NT2/D1 (cell line): ENCODE measurements at regions not wholly inside any gene's neighbourhood (a gene's known extent, or its start where the extent isn't known, plus 50 kb on each side); places are given as distances from the start of the nearest gene placed in this dataset.
A peak's percentile ranks its signal among the peaks of the same experiment; 100 is the strongest.

Source experiments
- DNase-seq: peaks from one replicate; pipeline ENCODE4 v3.0.0-alpha.2; 2011; ENCODE audit warnings: low read depth, low spot score
- H3K27me3 ChIP-seq: 2 replicates; pipeline ENCODE4 v1.6.0; 2011; ENCODE audit warnings: mild to moderate bottlenecking; ENCODE audit not compliant: insufficient read length, insufficient read depth
- H3K36me3 ChIP-seq: 2 replicates; pipeline ENCODE4 v1.6.1; 2011; ENCODE audit warnings: mild to moderate bottlenecking, low read length, mixed read lengths; ENCODE audit not compliant: insufficient read depth, insufficient read length
- H3K4me1 ChIP-seq: 2 replicates; pipeline ENCODE4 v1.5.1; 2011; ENCODE audit not compliant: insufficient read depth, insufficient read length
- H3K4me3 ChIP-seq: 2 replicates; pipeline ENCODE4 v1.5.1; 2011; ENCODE audit warnings: low read depth; ENCODE audit not compliant: insufficient read length
- H3K9ac ChIP-seq: 2 replicates; pipeline ENCODE4 v1.6.0; 2011; ENCODE audit warnings: low read depth; ENCODE audit not compliant: insufficient read length
- H3K9me3 ChIP-seq: 2 replicates; pipeline ENCODE4 v1.5.1; 2011; ENCODE audit warnings: mild to moderate bottlenecking, low read length; ENCODE audit not compliant: insufficient read depth
- SUZ12 ChIP-seq: IDR thresholded peaks from 2 replicates; pipeline ENCODE4 v1.6.1; 2011; ENCODE audit not compliant: insufficient read length, insufficient read depth; ENCODE audit errors: extremely low read depth
- YY1 ChIP-seq: IDR thresholded peaks from 2 replicates; pipeline ENCODE4 v1.6.1; 2011; ENCODE audit not compliant: insufficient read length, insufficient read depth
- ZNF274 ChIP-seq: IDR thresholded peaks from 2 replicates; pipeline ENCODE4 v1.6.1; 2011; ENCODE audit warnings: mild to moderate bottlenecking, low read depth, low read length

DNA sequence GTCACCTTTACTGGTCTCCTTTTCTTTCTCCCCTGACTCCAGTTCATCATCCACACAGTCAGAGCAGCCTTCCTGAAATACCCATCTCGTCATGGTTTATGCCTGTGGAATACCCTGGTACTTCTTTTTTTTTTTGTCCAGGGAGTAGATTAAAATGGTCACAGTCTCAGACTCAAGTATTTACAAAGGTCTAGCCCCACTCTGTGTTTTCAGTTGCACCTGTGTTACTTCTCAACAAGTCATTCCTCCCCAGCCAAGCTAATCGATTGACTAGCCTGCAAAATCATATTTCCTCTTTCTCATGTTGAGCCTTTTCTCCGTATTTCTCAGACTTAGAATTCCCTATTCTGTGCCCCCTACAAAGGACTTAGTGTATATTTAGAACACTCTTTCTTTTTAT, 155.2 kb upstream of the KCNN2 start:
- Histone ChIP-seq H3K27me3 (no peaks in the 10 kb centered on the region), H3K36me3 (no peaks in the 10 kb centered on the region), H3K9me3 (no peaks in the 10 kb centered on the region), H3K4me1 (no peaks in the 10 kb centered on the region), H3K9ac (no peak overlapping the region), H3K4me3 (no peak overlapping the region)
- TF ChIP-seq YY1 = no peak
- TF ChIP-seq ZNF274 = no peak
- no peak for TF ChIP-seq SUZ12
- DNase-seq = no peak

GRCh38 chr5:114207615-114208014, 154.3 kb upstream of the KCNN2 start:
- no peak for DNase-seq
- Histone ChIP-seq H3K4me3 (no peak overlapping the region), H3K9me3 (no peaks in the 10 kb centered on the region), H3K27me3 (no peaks in the 10 kb centered on the region), H3K9ac (no peak overlapping the region), H3K36me3 (no peaks in the 10 kb centered on the region), H3K4me1 (no peaks in the 10 kb centered on the region)
- TF ChIP-seq YY1 = no peak

DNA sequence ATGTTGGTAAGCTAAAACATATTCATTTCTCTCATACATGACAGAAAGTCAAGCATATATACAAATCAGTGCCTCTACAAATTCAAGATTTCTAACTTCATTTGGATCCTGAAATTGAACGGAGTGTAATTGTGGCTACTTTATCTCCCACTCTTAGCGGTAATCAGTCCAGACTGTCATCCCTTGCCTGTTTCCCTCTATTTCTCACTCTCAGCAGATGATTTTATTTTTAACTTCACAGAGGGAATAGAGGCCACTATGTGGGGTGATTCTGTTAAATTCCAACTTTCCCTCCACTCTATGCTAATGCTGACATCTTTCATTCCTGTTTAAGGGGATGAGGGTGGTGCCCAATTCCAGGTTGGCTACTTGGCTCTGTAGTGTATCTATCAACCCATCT, 153.8 kb upstream of the KCNN2 start:
- Histone ChIP-seq H3K27me3 (no peaks in the 10 kb centered on the region), H3K9ac (no peak overlapping the region), H3K9me3 (no peaks in the 10 kb centered on the region), H3K4me3 (no peak overlapping the region), H3K36me3 (no peaks in the 10 kb centered on the region), H3K4me1 (no peaks in the 10 kb centered on the region)
- no peak for DNase-seq
- TF ChIP-seq YY1 (no peak), ZNF274 (no peak), SUZ12 (no peak)

- no peaks in the 10 kb centered on the region for H3K4me1 ChIP-seq
- no peak for TF ChIP-seq YY1
- TF ChIP-seq ZNF274 = no peak
- no peak for TF ChIP-seq SUZ12
- H3K4me3 ChIP-seq = no peak overlapping the region
- no peaks in the 10 kb centered on the region for H3K27me3 ChIP-seq
- H3K36me3 ChIP-seq = no peaks in the 10 kb centered on the region
- H3K9me3 ChIP-seq = no peaks in the 10 kb centered on the region
- no peak for DNase-seq
- no peak overlapping the region for H3K9ac ChIP-seq
Observed at GRCh38 chr5:114208588-114208987, 153.3 kb upstream of the KCNN2 start.

- no peak overlapping the region for H3K4me3 ChIP-seq
- TF ChIP-seq SUZ12 = no peak
- no peak for TF ChIP-seq ZNF274
- TF ChIP-seq YY1 = no peak
Observed at GRCh38 chr5:114210662-114211061, 151.2 kb upstream of the KCNN2 start.

DNA sequence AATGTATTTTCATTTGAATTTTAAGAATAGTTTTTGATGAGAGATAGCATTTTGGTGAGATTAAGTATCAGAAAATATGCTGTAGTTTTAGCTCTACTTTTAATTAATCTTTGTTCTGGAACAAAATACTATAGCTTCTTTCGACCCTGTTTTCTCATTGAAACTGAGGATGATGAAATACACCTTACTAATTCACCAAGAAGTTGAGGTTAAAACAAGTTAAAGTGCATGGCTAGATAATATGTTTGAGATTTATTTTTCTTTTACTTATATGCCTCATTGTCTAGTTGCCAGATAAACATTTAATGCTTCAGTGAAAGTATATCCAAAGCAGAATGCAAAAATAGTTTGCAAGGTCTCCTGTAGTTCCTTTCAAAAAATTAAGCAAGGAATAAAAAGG, 140.1 kb upstream of the KCNN2 start:
- Histone ChIP-seq H3K4me1 (no peaks in the 10 kb centered on the region), H3K27me3 (no peaks in the 10 kb centered on the region), H3K4me3 (no peak overlapping the region), H3K9ac (no peak overlapping the region), H3K9me3 (0 out of 2 replicates have a peak, but pooled peaks cover 6% of the 10 kb centered on the region), H3K36me3 (no peaks in the 10 kb centered on the region)
- no peak for DNase-seq
- TF ChIP-seq ZNF274 = no peak
- no peak for TF ChIP-seq SUZ12
- no peak for TF ChIP-seq YY1

More at GRCh38 chr5:114210662-114211061, 151.2 kb upstream of the KCNN2 start:
- H3K9ac ChIP-seq = no peak overlapping the region
- no peaks in the 10 kb centered on the region for H3K9me3 ChIP-seq
- no peak for DNase-seq
- H3K4me1 ChIP-seq = no peaks in the 10 kb centered on the region
- no peaks in the 10 kb centered on the region for H3K27me3 ChIP-seq
- no peaks in the 10 kb centered on the region for H3K36me3 ChIP-seq

- peak; percentile 9 for DNase-seq
- no peak for TF ChIP-seq SUZ12
- TF ChIP-seq ZNF274 = no peak
- no peak for TF ChIP-seq YY1
- Histone ChIP-seq H3K4me3 (no peak overlapping the region), H3K27me3 (no peaks in the 10 kb centered on the region), H3K9ac (no peak overlapping the region), H3K9me3 (0 out of 2 replicates have a peak, but pooled peaks cover 6% of the 10 kb centered on the region), H3K4me1 (no peaks in the 10 kb centered on the region), H3K36me3 (no peaks in the 10 kb centered on the region)
Observed at GRCh38 chr5:114223866-114224265, 138.0 kb upstream of the KCNN2 start.

DNA sequence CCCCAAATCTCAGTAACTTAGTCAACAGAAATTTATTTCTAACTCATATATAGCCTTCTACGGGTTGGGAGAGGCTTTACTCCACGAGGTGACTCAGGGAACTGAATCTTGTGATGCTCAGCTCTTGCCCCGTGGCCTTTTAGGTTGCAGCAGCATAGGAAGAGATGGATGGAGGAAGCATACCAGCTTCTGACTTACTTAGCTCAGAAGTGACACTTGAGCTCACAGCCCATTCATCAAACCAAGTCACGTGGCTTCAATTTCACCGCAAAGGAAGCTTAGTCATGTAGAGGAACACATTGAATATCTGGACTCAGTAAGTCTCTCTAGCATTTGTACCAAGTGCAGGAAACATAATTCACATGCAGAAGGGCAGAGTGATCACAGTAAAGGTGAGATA, 124.1 kb upstream of the KCNN2 start:
- no peaks in the 10 kb centered on the region for H3K9me3 ChIP-seq
- H3K27me3 ChIP-seq = no peaks in the 10 kb centered on the region
- H3K36me3 ChIP-seq = no peaks in the 10 kb centered on the region
- H3K4me1 ChIP-seq = no peaks in the 10 kb centered on the region
- DNase-seq = no peak
- TF ChIP-seq SUZ12 (no peak), YY1 (no peak), ZNF274 (no peak)
- H3K9ac ChIP-seq = no peak overlapping the region
- H3K4me3 ChIP-seq = no peak overlapping the region
